ENCODE measurements at regions not wholly inside any gene's neighbourhood (a gene's known extent, or its start where the extent isn't known, plus 50 kb on each side); places are given as distances from the start of the nearest gene placed in this dataset.

GRCh38 chr4:31620476-31620875 lies 900.3 kb downstream of the PCDH7 start:
- intact Hi-C loops (cut with DNase I), result no loop called here

GRCh38 chr4:31645236-31645635 lies 925.1 kb downstream of the PCDH7 start:
- intact Hi-C loops (cut with DNase I), result no loop called here
- Histone ChIP-seq H3K27ac (no peak overlapping the region), H3K4me1 (replicated peaks) (no peaks in the 10 kb centered on the region), H3K27me3 (replicated peaks; ENCODE audit: insufficient read depth) (no peaks in the 10 kb centered on the region), H3K36me3 (no peaks in the 10 kb centered on the region), H3K4me3 (no peak overlapping the region), H3K9me3 (no peaks in the 10 kb centered on the region)
- no peak for DNase-seq (ENCODE audit: low spot score)
- no peak for TF ChIP-seq POLR2AphosphoS5 (IDR thresholded peaks at IDR 0.05)
- WGBS, result 97% methylated on average over 4 of the region's 4 CpGs

More at GRCh38 chr4:31620476-31620875, 900.3 kb downstream of the PCDH7 start:
- H3K4me1 ChIP-seq (replicated peaks), result no peaks in the 10 kb centered on the region
- H3K36me3 ChIP-seq, result no peaks in the 10 kb centered on the region
- H3K27ac ChIP-seq, result no peak overlapping the region
- H3K4me3 ChIP-seq, result no peak overlapping the region
- DNase-seq (ENCODE audit: low spot score), result no peak
- no peaks in the 10 kb centered on the region for H3K9me3 ChIP-seq
- no peaks in the 10 kb centered on the region for H3K27me3 ChIP-seq (replicated peaks; ENCODE audit: insufficient read depth)
- WGBS, result 81% methylated on average over 2 of the region's 2 CpGs
- TF ChIP-seq POLR2A (IDR thresholded peaks at IDR 0.05) (no peak), CTCF (IDR thresholded peaks at IDR 0.05) (no peak), POLR2AphosphoS5 (IDR thresholded peaks at IDR 0.05) (no peak)

GRCh38 chr4:31647786-31648185 lies 927.6 kb downstream of the PCDH7 start:
- H3K9me3 ChIP-seq, result no peaks in the 10 kb centered on the region
- H3K27me3 ChIP-seq (replicated peaks; ENCODE audit: insufficient read depth), result no peaks in the 10 kb centered on the region
- H3K4me1 ChIP-seq (replicated peaks), result no peaks in the 10 kb centered on the region
- intact Hi-C loops (cut with DNase I), result no loop called here
- TF ChIP-seq POLR2A (IDR thresholded peaks at IDR 0.05) (no peak), CTCF (IDR thresholded peaks at IDR 0.05) (no peak), POLR2AphosphoS5 (IDR thresholded peaks at IDR 0.05) (no peak)
- H3K27ac ChIP-seq, result no peak overlapping the region
- no peak for DNase-seq (ENCODE audit: low spot score)
- 42% methylated on average over 1 of the region's 1 CpG for WGBS
- no peak overlapping the region for H3K4me3 ChIP-seq
- no peaks in the 10 kb centered on the region for H3K36me3 ChIP-seq

GRCh38 chr4:31649878-31650277 lies 929.7 kb downstream of the PCDH7 start:
- TF ChIP-seq POLR2AphosphoS5 (IDR thresholded peaks at IDR 0.05) (no peak), POLR2A (IDR thresholded peaks at IDR 0.05) (no peak), CTCF (IDR thresholded peaks at IDR 0.05) (no peak)
- H3K27me3 ChIP-seq (replicated peaks; ENCODE audit: insufficient read depth), result no peaks in the 10 kb centered on the region
- no peak overlapping the region for H3K27ac ChIP-seq
- intact Hi-C loops (cut with DNase I), result no loop called here
- H3K4me1 ChIP-seq (replicated peaks), result no peaks in the 10 kb centered on the region
- 91% methylated on average over 1 of the region's 1 CpG for WGBS
- no peaks in the 10 kb centered on the region for H3K36me3 ChIP-seq
- no peaks in the 10 kb centered on the region for H3K9me3 ChIP-seq
- no peak for DNase-seq (ENCODE audit: low spot score)
- no peak overlapping the region for H3K4me3 ChIP-seq

GRCh38 chr4:31651541-31651940 lies 931.4 kb downstream of the PCDH7 start:
- Histone ChIP-seq H3K27ac (no peak overlapping the region), H3K27me3 (replicated peaks; ENCODE audit: insufficient read depth) (no peaks in the 10 kb centered on the region), H3K4me3 (no peak overlapping the region), H3K36me3 (no peaks in the 10 kb centered on the region), H3K4me1 (replicated peaks) (no peaks in the 10 kb centered on the region), H3K9me3 (no peaks in the 10 kb centered on the region)
- no peak for TF ChIP-seq POLR2AphosphoS5 (IDR thresholded peaks at IDR 0.05)
- TF ChIP-seq POLR2A (IDR thresholded peaks at IDR 0.05), result no peak
- no peak for TF ChIP-seq CTCF (IDR thresholded peaks at IDR 0.05)
- intact Hi-C loops (cut with DNase I), result no loop called here
- 85% methylated on average over 1 of the region's 1 CpG for WGBS
- no peak for DNase-seq (ENCODE audit: low spot score)
